ENCODE measurements at regions not wholly inside any gene's neighbourhood (a gene's known extent, or its start where the extent isn't known, plus 50 kb on each side); places are given as distances from the start of the nearest gene placed in this dataset.
"Not testable (repeated sequence)": the region's sequence is repeated elsewhere in the genome, so short reads cannot be mapped to it uniquely, and the experiment has no call there.

GRCh38 chr10:30560326-30560725 is 69.2 kb downstream of the LYZL2 start:
- no peak for DNase-seq (ENCODE audit: low spot score)

GRCh38 chr10:30559180-30559579 is 70.4 kb downstream of the LYZL2 start:
- DNase-seq (ENCODE audit: low spot score) = no peak

GRCh38 chr10:30558411-30558810 is 71.1 kb downstream of the LYZL2 start:
- DNase-seq (ENCODE audit: low spot score) = no peak

GRCh38 chr10:30557884-30558283 is 71.7 kb downstream of the LYZL2 start:
- DNase-seq (ENCODE audit: low spot score) = no peak

GRCh38 chr10:30556189-30556588 is 73.4 kb downstream of the LYZL2 start:
- no peak for DNase-seq (ENCODE audit: low spot score)

GRCh38 chr10:30555465-30555864 is 74.1 kb downstream of the LYZL2 start:
- no peak for DNase-seq (ENCODE audit: low spot score)

- no peak for DNase-seq (ENCODE audit: low spot score)
Observed at GRCh38 chr10:30554440-30554825, 75.1 kb downstream of the LYZL2 start.

GRCh38 chr10:30553626-30554439 is 75.7 kb downstream of the LYZL2 start:
- DNase-seq (ENCODE audit: low spot score) = peak; percentile 64

GRCh38 chr10:30553018-30553625 is 76.4 kb downstream of the LYZL2 start:
- DNase-seq (ENCODE audit: low spot score) = no peak

GRCh38 chr10:30550967-30551815 is 78.4 kb downstream of the LYZL2 start:
- no peak for DNase-seq (ENCODE audit: low spot score)

GRCh38 chr10:30549134-30549687 is 80.3 kb downstream of the LYZL2 start:
- DNase-seq (ENCODE audit: low spot score) = not testable (repeated sequence)

GRCh38 chr10:30546511-30546910 is 83.0 kb downstream of the LYZL2 start:
- no peak for DNase-seq (ENCODE audit: low spot score)

- no peak for DNase-seq (ENCODE audit: low spot score)
Observed at GRCh38 chr10:30542895-30543288, 86.7 kb downstream of the LYZL2 start.

- DNase-seq (ENCODE audit: low spot score) = no peak
Observed at GRCh38 chr10:30542001-30542894, 87.3 kb downstream of the LYZL2 start.

GRCh38 chr10:30540276-30540675 is 89.3 kb downstream of the LYZL2 start:
- DNase-seq (ENCODE audit: low spot score) = no peak

- no peak for DNase-seq (ENCODE audit: low spot score)
Observed at GRCh38 chr10:30538086-30538485, 91.5 kb downstream of the LYZL2 start.

GRCh38 chr10:30537586-30537985 is 92.0 kb downstream of the LYZL2 start:
- DNase-seq (ENCODE audit: low spot score) = no peak

- not testable (repeated sequence) for DNase-seq (ENCODE audit: low spot score)
Observed at GRCh38 chr10:30537158-30537557, 92.4 kb downstream of the LYZL2 start.

- no peak for DNase-seq (ENCODE audit: low spot score)
Observed at GRCh38 chr10:30536578-30536977, 93.0 kb downstream of the LYZL2 start.

GRCh38 chr10:30535677-30536076 is 93.9 kb downstream of the LYZL2 start:
- DNase-seq (ENCODE audit: low spot score) = no peak

- peak; percentile 81 for DNase-seq (ENCODE audit: low spot score)
Observed at GRCh38 chr10:30534465-30535144, 94.9 kb downstream of the LYZL2 start.

Data from ureter (tissue), 1 donor.